H1 (cell line): ENCODE measurements at regions not wholly inside any gene's neighbourhood (a gene's known extent, or its start where the extent isn't known, plus 50 kb on each side); places are given as distances from the start of the nearest gene placed in this dataset.

Source experiments
- CTCF ChIA-PET: fragments of 300-600 bp; sonication (Branson Sonifier 250); formaldehyde crosslinking; loops from one replicate; lab custom pipeline; 2021; ENCODE audit not compliant: partially characterized antibody; lab: Charles Lee
- POLR2A ChIA-PET: fragments of 300-600 bp; sonication (Branson Sonifier 250); formaldehyde crosslinking; loops from one replicate; lab custom pipeline; 2021; ENCODE audit warnings: inconsistent platforms; ENCODE audit not compliant: partially characterized antibody; lab: Charles Lee
- DNase-seq, 2 experiments: peaks; one replicate each; pipeline versions ENCODE4 v3.0.0 to v3.0.0-alpha.2; 2010 to 2022; ENCODE audit warnings: low spot score in 2 of 2, low read depth in 1 of 2, mixed read lengths in 1 of 2
- FAIRE-seq: peaks from 2 replicates; lab custom pipeline; 2011; peaks lifted over from hg19 to GRCh38; lab: Jason Lieb, UNC
- H2AFZ ChIP-seq: 2 replicates; pipeline ENCODE4 v1.8.1; 2012; ENCODE audit warnings: low read length, inconsistent platforms
- H2AK5ac ChIP-seq: 2 replicates; pipeline ENCODE4 v1.6.1; 2013; ENCODE audit warnings: low read depth, low read length
- H2BK120ac ChIP-seq: replicated peaks from 2 replicates; pipeline ENCODE3; 2013; ENCODE audit warnings: low read depth, low read length, inconsistent platforms
- H2BK12ac ChIP-seq: 2 replicates; pipeline ENCODE4 v1.6.1; 2013; ENCODE audit warnings: low read depth, low read length
- H2BK15ac ChIP-seq: 2 replicates; pipeline ENCODE4 v1.6.1; 2013; ENCODE audit warnings: low read length
- H2BK20ac ChIP-seq: 2 replicates; pipeline ENCODE4 v1.6.1; 2013; ENCODE audit warnings: low read length
- H2BK5ac ChIP-seq: 2 replicates; pipeline ENCODE4 v1.6.1; 2013; ENCODE audit warnings: low read depth, low read length
- H3K14ac ChIP-seq: 2 replicates; pipeline ENCODE4 v1.6.1; 2013; ENCODE audit warnings: inconsistent platforms; ENCODE audit not compliant: insufficient read length
- H3K18ac ChIP-seq: 2 replicates; pipeline ENCODE4 v1.6.1; 2013; ENCODE audit warnings: low read length; ENCODE audit errors: extremely low read depth
- H3K23ac ChIP-seq: 2 replicates; pipeline ENCODE4 v1.6.1; 2013; ENCODE audit warnings: inconsistent platforms; ENCODE audit not compliant: insufficient read length
- H3K23me2 ChIP-seq: 2 replicates; pipeline ENCODE4 v1.6.1; 2013; ENCODE audit warnings: low read depth, low read length
- H3K27ac ChIP-seq: 2 replicates; pipeline ENCODE4 v1.6.1; 2011; ENCODE audit warnings: low read depth, low read length, inconsistent platforms
- H3K27me3 ChIP-seq, 4 experiments: replicated peaks in 1 of 4; 1 replicate in 1 of 4; 2 replicates in 3 of 4; pipeline versions ENCODE4 v1.6.1 to v1.8.1; 2011 to 2013; ENCODE audit warnings: low read length in 3 of 4, mild to moderate bottlenecking in 3 of 4, inconsistent platforms in 2 of 4, mixed read lengths in 2 of 4, moderate library complexity in 1 of 4; ENCODE audit not compliant: control insufficient read depth in 3 of 4, insufficient read depth in 3 of 4; ENCODE audit errors: extremely low read depth in 1 of 4
- H3K36me3 ChIP-seq, 4 experiments: 2 replicates each; pipeline versions ENCODE4 v1.6.1 to v1.8.1; 2011 to 2013; ENCODE audit warnings: mild to moderate bottlenecking in 4 of 4, low read length in 3 of 4, moderate library complexity in 2 of 4, control low read depth in 1 of 4, inconsistent platforms in 1 of 4; ENCODE audit not compliant: insufficient read depth in 4 of 4, control insufficient read depth in 2 of 4
- H3K4ac ChIP-seq: replicated peaks from 2 replicates; pipeline ENCODE3; 2013; ENCODE audit warnings: low read length, low read depth, mixed read lengths, inconsistent platforms; ENCODE audit not compliant: insufficient read length
- H3K4me1 ChIP-seq, 4 experiments: replicated peaks in 1 of 4; 1 replicate in 1 of 4; 2 replicates in 3 of 4; pipeline versions ENCODE4 v1.6.1 to v1.8.1; 2011 to 2013; ENCODE audit warnings: low read length in 3 of 4, inconsistent platforms in 2 of 4, mixed read lengths in 1 of 4; ENCODE audit not compliant: insufficient read depth in 4 of 4, control insufficient read depth in 3 of 4
- H3K4me2 ChIP-seq, 2 experiments: 2 replicates each; pipeline versions ENCODE4 v1.6.1 to v1.8.1; 2011 to 2013; ENCODE audit warnings: low read depth in 2 of 2, low read length in 2 of 2, control low read depth in 1 of 2, inconsistent platforms in 1 of 2, mild to moderate bottlenecking in 1 of 2; ENCODE audit not compliant: insufficient read depth in 1 of 2
- H3K4me3 ChIP-seq, 4 experiments: fragments of 200-600, 300-600 bp in 1 of 4; sonication (generic), shearing (Covaris generic), sonication (Bioruptor Twin) in 1 of 4; 2 replicates each; pipeline versions ENCODE4 v1.5.1 to v1.8.1; 2011 to 2016; ENCODE audit warnings: low read length in 4 of 4, low read depth in 3 of 4, control low read depth in 2 of 4, inconsistent platforms in 2 of 4, mild to moderate bottlenecking in 2 of 4, mixed read lengths in 1 of 4, moderate library complexity in 1 of 4; ENCODE audit not compliant: insufficient read depth in 2 of 4; ENCODE audit errors: extremely low read depth in 1 of 4
- H3K56ac ChIP-seq: replicated peaks from 2 replicates; pipeline ENCODE3; 2013; ENCODE audit warnings: low read depth, mild to moderate bottlenecking, mixed read lengths, low read length, inconsistent platforms; ENCODE audit not compliant: insufficient read length
- H3K79me1 ChIP-seq: 2 replicates; pipeline ENCODE4 v1.6.1; 2013; ENCODE audit warnings: low read depth, low read length, control low read depth
- H3K79me2 ChIP-seq, 2 experiments: 2 replicates each; pipeline versions ENCODE4 v1.6.1 to v1.8.1; 2012 to 2013; ENCODE audit warnings: low read length in 2 of 2, mild to moderate bottlenecking in 2 of 2, inconsistent platforms in 1 of 2; ENCODE audit not compliant: insufficient read depth in 2 of 2, control insufficient read depth in 1 of 2
- H3K9ac ChIP-seq, 4 experiments: replicated peaks in 1 of 4; 1 replicate in 1 of 4; 2 replicates in 3 of 4; pipeline versions ENCODE4 v1.6.1 to v1.8.1; 2011 to 2013; ENCODE audit warnings: low read depth in 3 of 4, low read length in 3 of 4, control low read depth in 2 of 4, mild to moderate bottlenecking in 2 of 4, moderate library complexity in 2 of 4, inconsistent platforms in 1 of 4; ENCODE audit errors: extremely low read depth in 1 of 4
- H3K9me3 ChIP-seq, 2 experiments: 2 replicates each; pipeline versions ENCODE4 v1.6.1 to v1.8.1; 2012 to 2013; ENCODE audit warnings: mild to moderate bottlenecking in 2 of 2, moderate library complexity in 2 of 2, control low read depth in 1 of 2, inconsistent platforms in 1 of 2, low read depth in 1 of 2, low read length in 1 of 2, mixed read lengths in 1 of 2; ENCODE audit not compliant: insufficient read depth in 2 of 2
- H4K20me1 ChIP-seq, 2 experiments: replicated peaks in 1 of 2; 2 replicates each; pipeline versions ENCODE3 to v1.8.1; 2011 to 2013; ENCODE audit warnings: inconsistent platforms in 2 of 2, low read length in 2 of 2, mild to moderate bottlenecking in 1 of 2; ENCODE audit not compliant: insufficient read depth in 2 of 2, control insufficient read depth in 1 of 2
- H4K5ac ChIP-seq: 2 replicates; pipeline ENCODE4 v1.6.1; 2013; ENCODE audit warnings: low read length, low read depth, mixed read lengths, inconsistent platforms; ENCODE audit not compliant: insufficient read length
- H4K8ac ChIP-seq: 2 replicates; pipeline ENCODE4 v1.8.0; 2013; ENCODE audit warnings: mild to moderate bottlenecking, moderate library complexity, low read length, inconsistent platforms; ENCODE audit not compliant: insufficient read depth; ENCODE audit errors: extremely low read depth
- H4K91ac ChIP-seq: replicated peaks from 2 replicates; pipeline ENCODE3; 2013; ENCODE audit warnings: low read length, mixed read lengths, inconsistent platforms; ENCODE audit not compliant: insufficient read length
- FOSL1 ChIP-seq: IDR thresholded peaks from 2 replicates; pipeline ENCODE4 v1.6.1; 2011; ENCODE audit warnings: mild to moderate bottlenecking, low read depth, low read length, moderate library complexity; ENCODE audit not compliant: insufficient read depth
- SIX5 ChIP-seq: IDR thresholded peaks from 2 replicates; pipeline ENCODE4 v1.6.1; 2011; ENCODE audit warnings: mild to moderate bottlenecking, low read depth, low read length

- Histone ChIP-seq H3K9me3 (peaks cover 17 to 20% of the 10 kb centered on the region in 2 experiments), H2AK5ac (no peak overlapping the region), H3K56ac (no peak overlapping the region), H3K4me3 (no peak overlapping the region), H3K4me1 (no peaks in the 10 kb centered on the region), H3K79me1 (no peaks in the 10 kb centered on the region), H3K18ac (no peak overlapping the region), H3K27me3 (no peaks in the 10 kb centered on the region), H3K9ac (no peak overlapping the region), H2BK15ac (no peak overlapping the region), H3K23me2 (no peaks in the 10 kb centered on the region), H3K4me2 (no peak overlapping the region), H4K5ac (no peak overlapping the region), H3K27ac (no peak overlapping the region), H2BK5ac (no peak overlapping the region), H3K23ac (no peak overlapping the region), H3K14ac (no peak overlapping the region), H3K79me2 (no peaks in the 10 kb centered on the region), H2BK20ac (no peak overlapping the region), H3K4ac (no peak overlapping the region), H4K20me1 (no peaks in the 10 kb centered on the region), H4K91ac (no peak overlapping the region), H2AFZ (no peak overlapping the region), H2BK12ac (no peak overlapping the region), H2BK120ac (no peak overlapping the region), H4K8ac (no peak overlapping the region), H3K36me3 (peaks cover 0 to 6% (median 0%) of the 10 kb centered on the region in 4 experiments; a peak in 1 of 8 replicates)
- DNase-seq (no peak), FAIRE-seq (no peak)
- no peak for TF ChIP-seq FOSL1
- TF ChIP-seq SIX5: no peak
- POLR2A ChIA-PET: no interaction called here
- CTCF ChIA-PET: interaction anchor here (0.6 to 1.5 kb wide), 3 partner anchors 13 to 81 kb away, joined by 3 to 4 read pairs (median 3); no protein-coding TSS in a partner anchor
Observed at GRCh38 chr11:28849053-28849452, 740.9 kb downstream of the METTL15 start.
